Breast epithelium (tissue), 4 donors: ENCODE measurements at regions not wholly inside any gene's neighbourhood (a gene's known extent, or its start where the extent isn't known, plus 50 kb on each side); places are given as distances from the start of the nearest gene placed in this dataset.

Experiments
- DNase-seq, 2 donors: peaks; one replicate each; pipeline ENCODE4 v3.0.0-alpha.2; 2019; ENCODE audit warnings: low spot score in 2 of 2
- H3K27ac ChIP-seq, 2 donors: fragments of 200-600 bp; sonication (generic) in 1 of 2; one replicate each; pipeline ENCODE4 v1.5.1; 2016 to 2019; ENCODE audit warnings: mild to moderate bottlenecking in 1 of 2
- H3K27me3 ChIP-seq, 2 donors: fragments of 200-600 bp; sonication (generic) in 1 of 2; one replicate each; pipeline versions ENCODE4 v1.5.1 to v1.6.0; 2017 to 2019; ENCODE audit warnings: control low read depth in 1 of 2, mild to moderate bottlenecking in 1 of 2
- H3K36me3 ChIP-seq: fragments of 200-600 bp; one replicate; pipeline ENCODE4 v1.5.1; 2019
- H3K4me1 ChIP-seq, 2 donors: fragments of 200-600 bp; sonication (generic); one replicate each; pipeline ENCODE4 v1.5.1; 2016 to 2019; ENCODE audit warnings: control low read depth in 1 of 2
- H3K4me3 ChIP-seq, 3 donors: fragments of 200-600 bp; sonication (generic); 1 replicate in 2 of 3; 2 replicates in 1 of 3; pipeline ENCODE4 v1.5.1; 2016 to 2019; ENCODE audit warnings: mild to moderate bottlenecking in 3 of 3, moderate library complexity in 2 of 3
- H3K9me3 ChIP-seq, 2 donors: fragments of 200-600 bp; sonication (generic) in 1 of 2; one replicate each; pipeline ENCODE4 v1.5.1; 2016 to 2019; ENCODE audit warnings: control low read depth in 1 of 2
- CTCF ChIP-seq, 3 donors: fragments of 450-650 bp; IDR thresholded peaks; one replicate each; pipeline ENCODE4 v1.5.1; 2016 to 2017; ENCODE audit warnings: antibody characterized with exemption in 3 of 3, mild to moderate bottlenecking in 3 of 3, moderate library complexity in 3 of 3
- POLR2A ChIP-seq: fragments of 450-650 bp; IDR thresholded peaks from one replicate; pipeline ENCODE4 v1.6.1; 2016; ENCODE audit warnings: antibody characterized with exemption, mild to moderate bottlenecking, moderate library complexity
- POLR2AphosphoS5 ChIP-seq, 3 donors: sonication (generic); formaldehyde crosslinking; IDR thresholded peaks; one replicate each; pipeline ENCODE4 v1.6.1; 2017; ENCODE audit warnings: antibody characterized with exemption in 3 of 3
- intact Hi-C: fragments of 100-400 bp; cut with DNase I; formaldehyde crosslinking; loops from one replicate; pipeline ENCODE4 v1.15.1; 2023; ENCODE audit warnings: low total_unique reads

- H3K27me3 ChIP-seq: no peaks in the 10 kb centered on the region
- no peak overlapping the region for H3K4me3 ChIP-seq
- no peaks in the 10 kb centered on the region for H3K4me1 ChIP-seq
- no peak for DNase-seq
- no peak for TF ChIP-seq CTCF (IDR thresholded peaks at IDR 0.05)
- TF ChIP-seq POLR2A: no peak
- TF ChIP-seq POLR2AphosphoS5 (IDR thresholded peaks at IDR 0.05): no peak
- H3K9me3 ChIP-seq: no peaks in the 10 kb centered on the region
- H3K36me3 ChIP-seq: no peaks in the 10 kb centered on the region
- intact Hi-C loops: no loop called here
- no peak overlapping the region for H3K27ac ChIP-seq
Measured at GRCh38 chr13:64900039-64900438, 2330.1 kb downstream of the PCDH9 start.

GRCh38 chr13:64884976-64885375, 2345.2 kb downstream of the PCDH9 start:
- no peaks in the 10 kb centered on the region for H3K27me3 ChIP-seq
- no peaks in the 10 kb centered on the region for H3K9me3 ChIP-seq
- DNase-seq: no peak
- H3K27ac ChIP-seq: no peak overlapping the region
- H3K4me3 ChIP-seq: no peak overlapping the region
- H3K36me3 ChIP-seq: no peaks in the 10 kb centered on the region
- TF ChIP-seq CTCF (IDR thresholded peaks at IDR 0.05): no peak
- TF ChIP-seq POLR2AphosphoS5 (IDR thresholded peaks at IDR 0.05): no peak
- TF ChIP-seq POLR2A: no peak
- H3K4me1 ChIP-seq: no peaks in the 10 kb centered on the region
- intact Hi-C loops: loop anchor here (5.0 kb wide), 1 partner anchor 547 kb away; no protein-coding TSS in a partner anchor

GRCh38 chr13:64877176-64877575, 2353.0 kb downstream of the PCDH9 start:
- no peaks in the 10 kb centered on the region for H3K27me3 ChIP-seq
- TF ChIP-seq CTCF (IDR thresholded peaks at IDR 0.05) (no peak), POLR2AphosphoS5 (IDR thresholded peaks at IDR 0.05) (no peak), POLR2A (no peak)
- H3K27ac ChIP-seq: no peak overlapping the region
- no peak for DNase-seq
- H3K36me3 ChIP-seq: no peaks in the 10 kb centered on the region
- intact Hi-C loops: no loop called here
- H3K4me3 ChIP-seq: no peak overlapping the region
- no peaks in the 10 kb centered on the region for H3K4me1 ChIP-seq
- H3K9me3 ChIP-seq: no peaks in the 10 kb centered on the region

- no peaks in the 10 kb centered on the region for H3K4me1 ChIP-seq
- intact Hi-C loops: no loop called here
- H3K36me3 ChIP-seq: no peaks in the 10 kb centered on the region
- no peak for TF ChIP-seq POLR2AphosphoS5 (IDR thresholded peaks at IDR 0.05)
- TF ChIP-seq CTCF (IDR thresholded peaks at IDR 0.05): no peak
- no peak for TF ChIP-seq POLR2A
- no peak overlapping the region for H3K4me3 ChIP-seq
- no peak for DNase-seq
- peaks cover 0 to 9% of the 10 kb centered on the region in 2 donors for H3K9me3 ChIP-seq
- no peak overlapping the region for H3K27ac ChIP-seq
- H3K27me3 ChIP-seq: no peaks in the 10 kb centered on the region
Measured at GRCh38 chr13:64871742-64872141, 2358.4 kb downstream of the PCDH9 start.

GRCh38 chr13:64869539-64869938, 2360.6 kb downstream of the PCDH9 start:
- intact Hi-C loops: no loop called here
- no peak overlapping the region for H3K4me3 ChIP-seq
- TF ChIP-seq CTCF (IDR thresholded peaks at IDR 0.05): no peak
- TF ChIP-seq POLR2A: no peak
- TF ChIP-seq POLR2AphosphoS5 (IDR thresholded peaks at IDR 0.05): no peak
- DNase-seq: no peak
- no peaks in the 10 kb centered on the region for H3K36me3 ChIP-seq
- H3K9me3 ChIP-seq: peaks cover 0 to 9% of the 10 kb centered on the region in 2 donors
- H3K4me1 ChIP-seq: no peaks in the 10 kb centered on the region
- no peaks in the 10 kb centered on the region for H3K27me3 ChIP-seq
- H3K27ac ChIP-seq: no peak overlapping the region
